HG02943 (cell line): ENCODE measurements at regions not wholly inside any gene's neighbourhood (a gene's known extent, or its start where the extent isn't known, plus 50 kb on each side); places are given as distances from the start of the nearest gene placed in this dataset.

Source experiments
- ATAC-seq: cut with Tn5 transposase; IDR thresholded peaks from one replicate; pipeline ENCODE4 v1.9.1; 2021; ENCODE audit warnings: mild to moderate bottlenecking, low read depth, moderate library complexity; ENCODE audit not compliant: unreplicated experiment

DNA sequence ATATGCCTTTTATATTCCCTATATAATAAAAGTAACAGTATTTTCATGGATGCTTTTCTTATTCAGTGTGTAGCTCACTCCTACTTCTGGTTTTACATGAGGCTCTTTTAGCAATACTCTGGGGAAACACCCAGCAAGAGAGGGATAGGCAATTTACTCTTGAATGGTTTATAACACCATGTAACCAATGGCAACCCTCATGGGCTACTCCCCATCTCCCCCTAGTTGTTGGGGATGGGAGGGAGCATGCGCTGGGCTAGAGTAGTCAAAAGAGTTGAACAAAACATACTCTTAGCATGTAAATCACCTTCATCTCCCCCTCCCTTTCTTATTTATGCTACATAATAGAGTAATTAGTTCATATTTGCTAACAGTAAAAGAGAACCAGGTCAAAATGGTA lies 140.1 kb upstream of the LRFN2 start:
- no peak for ATAC-seq

DNA sequence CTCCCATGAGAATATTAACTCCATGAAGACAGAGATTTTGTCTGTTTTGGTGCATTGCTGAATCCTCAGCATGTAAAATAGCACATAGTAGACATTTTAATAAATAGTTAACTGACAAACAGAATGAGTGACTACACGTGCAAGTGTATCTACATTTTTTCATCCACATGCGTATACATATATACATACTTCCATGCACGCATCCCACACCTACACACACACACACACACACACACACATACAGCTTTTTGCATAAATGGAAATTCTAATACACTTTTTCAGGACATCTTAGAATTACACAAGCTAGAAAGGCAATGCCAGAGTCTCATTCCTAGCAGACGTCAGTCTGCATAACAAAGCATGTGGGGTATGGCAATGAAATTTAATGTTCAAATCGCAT lies 139.7 kb upstream of the LRFN2 start:
- no peak for ATAC-seq

DNA sequence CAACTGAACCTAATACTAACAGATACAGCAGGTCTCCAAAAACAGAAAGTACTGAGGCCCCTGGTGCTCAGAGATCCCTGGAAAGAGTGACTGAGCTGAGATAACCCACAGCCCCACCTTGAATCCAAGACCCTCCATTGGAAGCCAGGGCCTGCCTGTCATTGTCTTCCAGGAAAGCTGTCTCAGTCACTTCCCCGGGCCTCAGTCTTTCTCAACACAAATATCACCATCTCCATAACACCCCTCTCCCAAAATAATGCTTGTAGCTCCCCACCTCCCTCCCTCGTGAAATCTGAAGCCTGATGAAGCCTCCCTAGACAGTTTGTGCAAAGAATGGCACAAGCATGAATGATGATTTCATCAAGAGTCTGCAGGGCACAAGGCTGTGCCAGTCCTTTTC lies 138.2 kb upstream of the LRFN2 start:
- no peak for ATAC-seq

DNA sequence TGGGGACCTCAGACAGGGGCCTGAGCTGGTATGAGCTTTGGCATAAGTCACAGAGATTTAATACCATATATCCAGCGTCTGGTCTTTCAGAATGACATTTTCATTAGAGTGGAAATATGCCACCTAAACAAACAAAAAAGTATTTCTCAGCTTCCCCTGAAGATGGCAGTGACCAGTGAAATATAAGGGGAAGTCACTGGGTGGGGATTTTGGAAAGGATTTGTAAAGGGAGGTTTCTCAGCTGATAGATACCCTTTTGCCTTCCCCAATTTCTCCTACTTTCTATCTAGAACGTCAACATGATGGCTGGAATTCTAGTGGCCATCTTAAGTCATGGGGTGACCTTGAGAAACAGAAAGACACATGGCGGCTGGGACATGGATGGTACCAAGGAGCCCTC lies 137.7 kb upstream of the LRFN2 start:
- ATAC-seq, result no peak

DNA sequence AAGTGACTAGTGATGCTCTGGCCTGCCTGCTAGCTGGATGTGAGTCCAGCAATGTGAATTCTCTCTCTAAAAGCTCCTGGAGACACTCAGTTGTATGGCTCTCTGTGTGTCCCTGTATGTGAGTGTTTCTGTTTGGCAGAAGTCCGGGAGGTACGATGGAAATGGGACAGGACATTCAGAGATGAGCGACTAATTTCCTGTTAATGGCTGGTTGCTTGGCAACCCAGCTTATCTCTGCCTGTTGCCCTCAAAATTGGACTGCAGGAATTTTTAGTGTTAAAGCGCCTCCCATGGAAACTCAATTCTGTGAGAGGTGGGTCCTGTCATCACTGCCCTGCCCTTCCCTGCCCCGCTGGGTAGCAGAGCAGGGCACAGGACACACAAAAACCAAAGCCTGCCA lies 136.8 kb upstream of the LRFN2 start:
- no peak for ATAC-seq

DNA sequence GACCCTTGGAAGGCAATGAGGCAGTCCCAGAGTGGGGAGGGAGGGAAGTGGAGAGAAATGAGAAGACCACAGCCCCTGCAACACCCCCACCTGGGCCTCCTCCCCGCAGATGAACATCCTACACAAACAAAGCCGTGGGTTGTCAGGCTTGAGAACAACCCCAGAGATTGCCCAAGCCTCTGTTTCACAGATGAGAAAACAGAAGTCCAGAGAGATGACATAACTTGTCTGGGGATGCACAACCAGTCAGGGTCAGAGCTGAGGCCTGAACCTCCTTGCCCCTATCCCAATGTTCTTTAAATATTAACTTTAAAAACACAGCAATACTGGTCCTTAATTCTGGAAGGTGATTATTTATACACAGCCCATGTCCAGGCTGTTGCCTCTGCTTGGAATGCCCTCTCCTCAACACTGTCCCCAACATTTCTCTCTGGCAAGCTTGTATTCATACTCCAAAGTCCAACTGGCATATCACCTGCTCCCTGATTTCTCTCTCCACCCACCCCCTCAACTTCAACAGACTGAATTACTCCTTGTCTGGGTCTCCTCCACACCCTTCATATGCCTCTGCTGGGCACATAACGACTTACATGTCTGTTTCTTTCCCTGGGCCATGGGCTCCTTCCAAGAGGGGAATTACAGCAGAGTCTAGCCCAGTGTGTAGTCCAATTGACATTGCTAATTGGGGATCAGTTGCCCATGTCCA lies 135.5 kb upstream of the LRFN2 start:
- no peak for ATAC-seq

DNA sequence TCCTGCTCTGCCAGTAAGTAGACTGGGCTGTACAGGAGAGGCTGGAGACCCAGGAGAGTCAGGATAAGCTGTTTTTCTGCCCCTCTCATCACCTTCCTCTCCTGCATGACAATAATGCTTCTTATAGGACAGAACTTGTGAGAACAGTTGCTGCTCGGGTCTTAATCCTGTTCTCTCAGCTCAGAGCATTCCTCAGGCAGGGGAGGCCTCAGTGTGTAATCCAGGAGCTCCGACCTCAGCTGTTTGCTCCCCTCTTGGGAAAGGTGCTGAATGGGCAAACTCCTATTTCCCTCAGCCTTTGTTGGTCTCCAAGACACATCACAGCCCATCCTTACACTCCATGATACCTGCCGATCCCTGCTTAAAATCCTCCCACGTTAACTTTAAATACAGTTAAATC lies 134.9 kb upstream of the LRFN2 start:
- no peak for ATAC-seq

DNA sequence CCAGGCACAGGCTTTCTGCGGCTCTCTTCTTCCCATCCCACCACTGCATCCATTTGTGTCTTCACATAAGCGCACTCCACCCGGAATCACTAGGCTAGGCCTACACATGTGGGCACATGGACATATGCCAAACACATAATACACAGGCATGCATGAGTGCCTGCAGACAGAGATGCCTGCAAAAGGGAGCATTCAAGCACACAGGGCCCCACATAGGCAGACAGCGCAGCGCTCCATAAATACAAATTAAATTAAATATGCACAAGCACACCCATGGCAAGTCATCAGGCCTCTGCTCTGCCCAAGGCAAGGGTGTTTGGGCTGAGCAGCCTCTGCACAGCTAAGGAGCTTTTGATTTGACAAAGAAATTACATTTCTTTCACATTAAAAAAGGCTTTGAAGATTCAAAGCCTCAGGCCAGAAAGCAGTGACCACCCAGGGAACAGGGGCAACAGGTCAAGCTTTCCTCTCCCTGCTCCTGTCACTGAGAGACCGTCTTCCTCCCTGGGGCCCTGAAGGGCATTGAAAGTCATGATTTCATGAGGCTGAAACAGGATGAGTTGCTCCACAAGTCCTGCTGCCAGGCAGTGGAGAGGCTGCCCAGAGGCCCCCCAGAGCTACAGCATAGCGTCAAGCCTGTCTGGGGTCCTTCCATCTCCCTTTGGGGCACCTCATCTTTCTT lies 134.2 kb upstream of the LRFN2 start:
- no peak for ATAC-seq

DNA sequence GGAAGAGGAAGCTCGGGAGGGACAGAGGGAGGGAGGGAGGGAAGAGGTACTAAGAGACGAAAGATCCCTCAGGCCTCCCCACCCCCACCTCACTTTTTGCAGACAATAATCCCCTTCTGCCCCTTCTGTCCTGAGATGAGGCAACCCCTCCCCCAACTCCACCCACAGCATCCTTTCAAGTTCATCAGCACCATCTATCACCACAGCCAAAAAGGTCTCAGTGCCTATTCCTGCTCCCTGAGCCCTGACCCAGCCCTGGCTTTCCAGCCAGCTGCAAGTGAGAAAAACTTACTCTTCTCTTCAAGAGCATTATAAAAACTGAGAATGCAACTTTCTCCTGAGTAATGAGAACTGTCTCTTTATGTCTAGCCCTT lies 133.2 kb upstream of the LRFN2 start:
- ATAC-seq, result no peak

DNA sequence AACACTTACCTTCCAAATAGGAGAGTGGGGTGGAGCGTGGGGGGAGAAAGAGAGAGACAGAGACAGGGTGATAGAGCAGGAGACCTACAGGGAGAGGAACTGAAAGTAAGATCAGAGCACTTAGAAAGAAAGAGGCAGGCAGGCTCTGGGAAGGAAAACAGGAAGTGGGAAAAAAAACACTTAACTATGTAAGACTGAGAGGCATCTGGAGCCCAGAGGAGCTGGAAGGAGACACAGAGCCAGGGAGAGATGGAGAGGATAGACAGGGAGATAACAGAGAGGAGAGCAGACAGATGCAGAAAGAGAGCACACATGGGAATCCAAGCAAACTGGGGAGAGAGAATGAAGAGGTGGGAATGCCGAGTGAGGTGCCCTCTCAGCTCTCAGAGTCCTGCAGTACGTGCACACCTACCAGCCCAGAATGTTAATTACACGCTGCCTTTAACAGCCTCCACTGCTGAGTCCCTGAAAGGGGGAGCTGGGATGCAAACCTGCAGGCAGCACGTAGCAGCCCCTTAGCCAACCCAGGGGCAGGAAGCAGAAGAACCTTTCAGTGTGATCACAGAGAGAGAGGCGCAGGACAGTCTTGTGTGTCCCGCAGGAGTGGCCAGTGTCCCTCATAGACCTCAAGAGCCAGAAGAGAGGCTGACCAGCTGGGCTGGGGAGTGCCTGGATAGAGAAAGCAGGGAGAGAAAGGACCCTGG lies 132.7 kb upstream of the LRFN2 start:
- no peak for ATAC-seq

DNA sequence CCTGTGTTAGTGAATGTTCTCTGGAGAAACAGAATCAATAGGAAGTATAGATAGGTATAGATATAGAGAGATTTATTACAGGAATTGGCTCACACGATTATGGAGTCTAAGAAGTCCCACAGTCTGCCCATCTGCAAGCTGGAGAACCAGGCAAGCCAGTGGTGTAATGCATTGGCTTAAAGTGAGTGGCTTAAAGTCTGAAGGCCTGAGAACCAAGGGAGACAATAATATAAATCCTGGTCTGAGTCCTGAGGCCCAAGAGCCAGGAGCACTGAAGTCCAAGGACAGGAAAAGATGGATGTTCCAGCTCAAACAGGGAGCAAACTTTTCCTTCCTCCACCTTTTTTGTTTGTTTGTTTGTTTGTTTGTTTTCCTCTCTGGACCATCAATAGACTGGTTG lies 131.2 kb upstream of the LRFN2 start:
- no peak for ATAC-seq

DNA sequence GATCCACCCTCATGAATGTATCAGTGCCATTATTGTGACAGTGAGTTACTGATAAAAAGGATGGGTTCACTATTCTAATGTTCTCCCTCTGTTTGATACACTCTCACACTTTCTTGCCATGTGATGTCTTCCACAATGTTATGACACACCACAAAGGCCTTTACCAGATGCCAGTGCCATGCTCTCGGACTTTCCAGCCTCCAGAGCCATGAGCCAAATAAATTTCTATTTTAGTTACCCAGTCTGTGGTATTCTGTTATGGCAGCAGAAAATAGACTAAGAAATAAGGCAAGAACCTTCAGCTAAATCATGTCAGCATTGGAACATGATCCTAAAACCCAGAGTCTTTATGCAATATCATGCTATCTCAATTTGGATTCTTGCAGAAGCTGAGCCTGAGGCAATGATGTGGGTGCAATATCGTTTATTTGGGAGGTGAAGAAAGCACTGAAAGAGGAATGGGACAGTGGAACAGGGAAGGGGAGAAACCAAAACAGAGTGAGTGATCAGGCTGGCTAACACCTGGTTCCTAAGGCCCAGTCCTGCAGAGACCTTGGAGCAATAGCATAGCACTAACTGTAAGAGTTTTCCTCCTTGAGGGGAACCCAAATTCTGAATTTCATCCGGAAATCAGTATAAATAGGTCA lies 130.4 kb upstream of the LRFN2 start:
- no peak for ATAC-seq

DNA sequence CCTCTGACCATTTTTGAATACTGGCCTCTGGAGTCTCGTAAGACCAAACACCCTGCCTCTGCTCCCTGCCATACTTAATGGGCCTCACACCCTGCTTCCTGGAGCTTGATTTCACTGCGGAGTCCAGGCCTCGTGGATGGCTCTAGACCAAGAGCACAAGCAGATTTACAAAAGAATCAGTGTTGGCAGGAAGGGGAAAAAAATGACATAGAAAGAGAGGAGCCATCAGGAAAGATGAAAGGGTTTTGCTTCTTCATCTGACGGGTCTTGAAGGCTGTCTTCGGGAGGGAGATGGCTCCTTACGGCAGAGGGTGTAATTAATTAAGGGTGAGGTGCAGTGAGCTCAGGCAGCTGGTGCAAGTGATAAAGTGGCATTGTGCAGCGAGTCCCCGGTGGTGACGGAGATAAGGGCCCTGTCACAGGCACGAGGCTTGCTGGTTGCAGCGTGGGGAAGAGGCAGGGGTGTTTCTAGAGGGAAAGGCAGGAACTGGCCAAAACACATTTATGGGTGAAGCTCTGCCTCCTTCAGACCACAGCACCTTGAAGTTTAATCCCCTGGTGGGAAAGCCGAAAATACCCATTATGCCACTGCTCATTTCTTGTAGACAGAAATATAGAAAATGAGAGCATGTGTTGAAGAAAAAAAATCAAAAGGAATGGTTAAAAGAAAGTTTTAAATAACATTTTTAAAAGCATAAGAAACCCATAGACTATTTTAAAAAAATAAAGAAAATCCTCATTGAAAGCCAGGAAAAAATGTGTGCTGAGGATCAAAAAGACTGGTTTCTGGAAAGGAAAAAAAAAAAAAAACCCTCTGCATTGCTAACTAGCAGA lies 128.6 kb upstream of the LRFN2 start:
- no peak for ATAC-seq

DNA sequence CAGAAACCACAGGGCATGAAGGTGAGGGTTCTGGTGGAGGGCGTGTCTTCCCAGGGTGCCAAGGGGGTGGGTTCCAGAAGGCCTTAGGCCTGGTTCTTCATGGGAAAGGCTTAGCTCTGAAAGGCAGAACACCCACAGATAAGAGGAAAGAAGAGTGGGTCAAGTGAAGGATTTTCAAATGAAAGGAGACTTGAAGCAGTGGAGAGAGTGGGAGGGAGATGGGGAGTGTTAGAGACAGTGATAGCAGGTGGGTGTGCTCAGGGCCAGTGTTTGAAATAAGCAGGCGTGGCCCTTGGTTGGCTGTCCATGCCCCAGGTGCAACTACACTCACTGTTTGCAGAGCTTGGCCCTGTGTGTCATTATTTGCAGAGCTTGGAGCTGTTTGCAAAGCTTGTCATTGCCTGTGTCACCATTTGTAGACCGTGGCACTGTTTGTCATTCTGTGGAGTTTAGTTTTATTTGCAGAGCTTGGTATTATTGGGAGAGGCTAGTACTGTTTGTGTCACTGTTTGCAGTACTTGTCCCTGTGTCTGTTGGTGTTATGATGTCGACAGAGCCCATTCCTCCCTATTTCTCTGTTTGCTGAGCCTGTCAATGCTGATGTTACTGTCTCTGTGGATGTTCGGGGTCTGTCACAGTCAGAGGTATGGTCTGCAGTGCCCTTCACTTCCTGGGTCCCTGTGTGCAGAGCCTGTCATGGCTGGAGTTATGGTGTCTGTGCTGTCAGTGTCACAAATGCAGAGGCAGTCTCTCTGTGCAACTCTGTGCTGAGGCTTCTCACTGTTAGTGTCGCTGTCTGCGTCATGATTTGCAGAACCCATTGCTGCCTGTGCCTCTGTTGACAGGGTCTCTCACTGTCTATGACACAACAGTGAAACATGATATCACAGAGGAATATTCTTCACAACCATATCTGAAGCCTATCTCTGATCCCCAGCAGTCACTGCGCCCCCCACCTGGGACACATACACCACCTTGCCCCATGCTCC lies 127.7 kb upstream of the LRFN2 start:
- ATAC-seq, result no peak

DNA sequence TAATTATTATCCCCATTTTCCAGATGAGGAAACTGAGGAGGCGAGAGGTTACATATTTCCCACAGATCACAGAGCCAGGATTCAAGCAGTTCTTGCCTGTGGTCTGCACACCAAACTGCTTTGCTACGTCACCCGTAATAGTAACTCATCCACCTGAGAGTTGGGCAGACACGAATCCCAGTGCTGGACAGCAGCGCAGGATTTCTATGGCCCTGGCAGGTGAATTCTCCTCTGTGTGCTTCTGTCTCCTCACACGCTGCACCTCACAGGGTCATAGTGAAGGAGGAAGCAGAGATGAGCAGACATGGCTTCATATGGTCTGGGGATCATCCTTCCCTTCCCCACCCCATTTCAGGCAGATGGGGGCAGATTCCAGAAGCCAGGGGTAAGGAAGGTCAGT lies 127.0 kb upstream of the LRFN2 start:
- ATAC-seq, result no peak

DNA sequence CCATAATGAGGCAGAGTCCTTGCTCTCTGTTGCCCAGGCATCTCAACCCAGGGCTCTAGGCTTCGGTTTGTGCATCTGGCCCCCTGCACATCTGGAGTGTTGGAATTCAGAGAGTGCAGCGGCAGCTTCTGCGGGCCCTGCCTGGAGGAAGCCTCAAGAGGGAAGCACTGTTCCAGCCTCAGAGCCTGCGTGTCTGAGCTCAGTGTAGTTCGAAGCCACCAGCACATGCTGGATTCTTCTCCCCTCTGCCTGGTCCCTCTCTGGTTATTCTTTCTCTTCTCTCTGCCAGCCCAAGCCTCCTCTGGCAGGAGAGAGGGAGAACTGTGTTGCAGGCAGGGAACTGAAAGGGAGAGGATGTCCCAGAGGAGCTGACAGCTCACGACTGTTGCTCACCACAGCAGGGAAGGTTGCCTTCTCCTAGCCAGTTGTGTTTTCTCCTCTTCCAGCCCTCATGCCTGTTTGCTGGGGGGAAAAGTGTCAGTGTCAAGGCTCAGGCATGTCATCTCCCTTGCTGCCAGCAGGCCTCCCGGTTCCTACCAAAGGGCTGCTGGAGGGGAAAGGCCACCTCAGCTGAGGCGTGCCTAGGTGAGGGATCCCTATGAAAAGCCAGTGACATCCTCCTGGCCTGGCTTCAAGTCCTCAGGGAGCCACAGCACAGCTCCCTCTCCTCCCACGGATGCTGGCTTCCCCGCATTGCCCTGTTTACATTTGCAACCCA lies 126.0 kb upstream of the LRFN2 start:
- ATAC-seq, result no peak

DNA sequence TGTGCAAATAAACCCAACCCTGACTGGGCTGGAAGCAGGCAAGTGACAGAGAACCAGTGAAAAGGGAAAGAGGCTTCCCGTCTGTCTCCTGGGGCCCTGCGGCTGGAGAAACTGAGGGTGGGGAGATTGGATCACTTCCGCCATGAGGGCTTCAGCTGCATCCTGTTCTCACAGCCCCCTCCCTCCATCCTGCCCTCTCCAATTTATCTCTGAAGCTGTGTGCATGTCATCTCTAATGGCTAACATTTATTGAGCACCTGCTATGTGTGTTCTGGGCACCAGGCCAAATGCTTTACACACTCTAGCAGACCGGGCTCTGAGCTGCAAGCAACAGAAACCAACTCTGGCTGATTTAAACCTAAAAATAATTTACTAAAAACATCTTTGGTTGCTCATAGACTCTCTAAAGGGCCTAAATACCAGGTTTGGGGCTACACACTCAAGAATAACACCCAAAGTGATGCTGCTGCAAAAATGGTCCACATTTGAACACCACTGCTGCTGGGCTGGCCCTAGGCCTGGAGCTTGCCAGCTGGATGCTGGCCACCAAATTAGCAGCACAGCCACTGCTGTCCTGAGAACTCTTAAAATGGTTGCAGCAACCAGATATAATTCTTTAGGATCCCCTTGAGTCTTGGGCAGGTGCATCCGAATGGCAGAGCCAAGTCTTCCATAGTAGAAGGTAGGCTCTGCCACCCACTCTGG lies 123.6 kb upstream of the LRFN2 start:
- no peak for ATAC-seq

DNA sequence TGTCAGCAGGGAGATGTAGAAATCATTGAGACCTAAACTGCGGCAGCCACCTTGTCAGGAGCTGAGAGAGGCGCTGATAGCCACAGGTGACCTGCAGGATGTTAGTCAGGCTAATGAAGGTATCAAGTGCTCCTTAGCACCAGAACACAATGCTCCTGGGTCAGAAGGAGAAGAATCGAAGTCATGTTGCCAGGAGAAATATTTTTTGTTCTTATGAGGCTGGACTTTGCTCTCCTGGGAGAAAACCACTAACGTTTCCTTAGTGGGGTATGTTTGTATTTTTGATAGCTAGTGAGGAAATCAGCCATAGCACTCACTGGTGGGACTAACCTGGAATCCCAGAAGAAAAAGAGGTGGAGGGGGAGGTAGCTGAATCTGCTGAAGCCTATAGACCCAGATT lies 120.9 kb upstream of the LRFN2 start:
- ATAC-seq, result no peak
